ENCODE measurements at regions not wholly inside any gene's neighbourhood (a gene's known extent, or its start where the extent isn't known, plus 50 kb on each side); places are given as distances from the start of the nearest gene placed in this dataset.

DNA sequence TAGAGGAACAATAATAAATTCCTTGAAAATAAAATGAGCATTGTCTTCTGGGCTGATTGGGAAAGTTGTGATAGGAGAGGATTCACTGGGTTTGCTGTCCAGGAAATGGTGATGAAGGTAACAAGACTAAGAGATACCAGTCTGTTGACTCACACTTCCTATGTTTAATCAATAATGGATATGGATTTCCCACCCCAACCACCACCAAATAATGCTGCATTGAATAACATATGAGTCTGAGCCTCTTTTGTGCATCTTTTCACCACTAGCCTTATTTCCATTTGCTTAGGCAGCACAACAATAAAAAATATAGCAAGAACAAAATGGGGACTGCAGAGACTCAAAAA, 120.2 kb upstream of the NFIB start:
- TF ChIP-seq POLR2A (IDR thresholded peaks at IDR 0.05) = no peak
- TF ChIP-seq, protein P1, sequence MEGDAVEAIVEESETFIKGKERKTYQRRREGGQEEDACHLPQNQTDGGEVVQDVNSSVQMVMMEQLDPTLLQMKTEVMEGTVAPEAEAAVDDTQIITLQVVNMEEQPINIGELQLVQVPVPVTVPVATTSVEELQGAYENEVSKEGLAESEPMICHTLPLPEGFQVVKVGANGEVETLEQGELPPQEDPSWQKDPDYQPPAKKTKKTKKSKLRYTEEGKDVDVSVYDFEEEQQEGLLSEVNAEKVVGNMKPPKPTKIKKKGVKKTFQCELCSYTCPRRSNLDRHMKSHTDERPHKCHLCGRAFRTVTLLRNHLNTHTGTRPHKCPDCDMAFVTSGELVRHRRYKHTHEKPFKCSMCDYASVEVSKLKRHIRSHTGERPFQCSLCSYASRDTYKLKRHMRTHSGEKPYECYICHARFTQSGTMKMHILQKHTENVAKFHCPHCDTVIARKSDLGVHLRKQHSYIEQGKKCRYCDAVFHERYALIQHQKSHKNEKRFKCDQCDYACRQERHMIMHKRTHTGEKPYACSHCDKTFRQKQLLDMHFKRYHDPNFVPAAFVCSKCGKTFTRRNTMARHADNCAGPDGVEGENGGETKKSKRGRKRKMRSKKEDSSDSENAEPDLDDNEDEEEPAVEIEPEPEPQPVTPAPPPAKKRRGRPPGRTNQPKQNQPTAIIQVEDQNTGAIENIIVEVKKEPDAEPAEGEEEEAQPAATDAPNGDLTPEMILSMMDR (IDR thresholded peaks at IDR 0.05) = no peak

All from lower leg skin (tissue), 3 donors.